B cell (primary cell): ENCODE measurements at regions not wholly inside any gene's neighbourhood (a gene's known extent, or its start where the extent isn't known, plus 50 kb on each side); places are given as distances from the start of the nearest gene placed in this dataset.

Experiments used
- ATAC-seq: fragments of 200-7000 bp; cut with Tn5 transposase; one replicate; pipeline ENCODE4 v1.10.0; 2021; ENCODE audit warnings: low read depth, mild to moderate bottlenecking, moderate number of reproducible peaks, moderate library complexity
- CTCF ChIA-PET: fragments of 350-600 bp; sonication (Branson Sonifier 250); formaldehyde crosslinking; loops from one replicate; lab custom pipeline; 2021; ENCODE audit warnings: antibody characterized with exemption, inconsistent platforms; lab: Charles Lee
- POLR2A ChIA-PET: fragments of 350-600 bp; sonication (Branson Sonifier 250); formaldehyde crosslinking; loops from one replicate; lab custom pipeline; 2021; ENCODE audit warnings: antibody characterized with exemption; lab: Charles Lee
- DNase-seq: peaks from one replicate; pipeline ENCODE4 v3.0.0; 2013
- H2AFZ ChIP-seq: 2 replicates; pipeline ENCODE4 v1.6.1; 2012; ENCODE audit warnings: mild to moderate bottlenecking, low read depth, low read length; ENCODE audit not compliant: insufficient read depth, poor library complexity, severe bottlenecking
- H3K27ac ChIP-seq, 2 donors: 1 replicate in 1 of 2; 2 replicates in 1 of 2; pipeline ENCODE4 v1.5.1; 2012 to 2013; ENCODE audit warnings: low read length in 2 of 2, mild to moderate bottlenecking in 2 of 2, moderate library complexity in 1 of 2
- H3K27me3 ChIP-seq, 4 experiments: fragments of 200-600 bp in 1 of 4; sonication (generic) in 1 of 4; replicated peaks in 1 of 4; 1 replicate in 2 of 4; 2 replicates in 2 of 4; pipeline versions ENCODE4 v1.6.1 to v1.7.0; 2013 to 2016; ENCODE audit warnings: low read length in 3 of 4, mild to moderate bottlenecking in 2 of 4, mixed read lengths in 1 of 4, moderate library complexity in 1 of 4; ENCODE audit not compliant: insufficient read depth in 4 of 4, control insufficient read depth in 3 of 4; ENCODE audit errors: control extremely low read depth in 1 of 4
- H3K36me3 ChIP-seq, 2 experiments: replicated peaks in 1 of 2; 1 replicate in 1 of 2; 2 replicates in 1 of 2; pipeline versions ENCODE4 v1.6.1 to v1.7.1; 2013; ENCODE audit warnings: low read length in 1 of 2; ENCODE audit not compliant: insufficient read depth in 2 of 2, control insufficient read depth in 1 of 2; ENCODE audit errors: control extremely low read depth in 1 of 2, extremely low read depth in 1 of 2
- H3K4me1 ChIP-seq, 2 donors: fragments of 200-600 bp in 1 of 2; sonication (generic) in 1 of 2; 1 replicate in 1 of 2; 2 replicates in 1 of 2; pipeline versions ENCODE4 v1.5.1 to v1.6.1; 2013 to 2017; ENCODE audit warnings: low read length in 2 of 2; ENCODE audit not compliant: control insufficient read depth in 2 of 2, insufficient read depth in 2 of 2
- H3K4me2 ChIP-seq: replicated peaks from 2 replicates; pipeline ENCODE3; 2012; ENCODE audit warnings: mild to moderate bottlenecking, low read depth, low read length; ENCODE audit not compliant: poor library complexity, severe bottlenecking
- H3K4me3 ChIP-seq, 5 experiments: fragments of 200-600 bp in 1 of 5; sonication (generic) in 1 of 5; 1 replicate in 3 of 5; 2 replicates in 2 of 5; pipeline versions ENCODE4 v1.5.1 to v1.7.0; 2011 to 2016; ENCODE audit warnings: low read length in 4 of 5, mild to moderate bottlenecking in 4 of 5, low read depth in 2 of 5, control low read depth in 1 of 5, moderate library complexity in 1 of 5; ENCODE audit not compliant: insufficient read depth in 1 of 5; ENCODE audit errors: control extremely low read depth in 1 of 5, extremely low read depth in 1 of 5
- H3K79me2 ChIP-seq: fragments of 200-600 bp; sonication (generic); one replicate; pipeline ENCODE4 v1.6.0; 2016; ENCODE audit warnings: low read length; ENCODE audit not compliant: control insufficient read depth, insufficient read depth
- H3K9ac ChIP-seq: fragments of 200-600 bp; sonication (generic); 2 replicates; pipeline ENCODE4 v1.6.1; 2017; ENCODE audit warnings: mild to moderate bottlenecking, low read length, moderate library complexity
- H3K9me3 ChIP-seq, 3 donors: one replicate each; pipeline versions ENCODE4 v1.6.1 to v1.7.1; 2013; ENCODE audit warnings: low read length in 2 of 3; ENCODE audit not compliant: control insufficient read depth in 2 of 3, insufficient read depth in 1 of 3; ENCODE audit errors: control extremely low read depth in 1 of 3
- H4K20me1 ChIP-seq: 2 replicates; pipeline ENCODE4 v1.6.0; 2012; ENCODE audit warnings: mild to moderate bottlenecking, low read length; ENCODE audit not compliant: insufficient read depth, control insufficient read depth, poor library complexity, severe bottlenecking
- H3K27ac Mint-ChIP-seq: one replicate; pipeline ENCODE4 v1.8.0; 2021; ENCODE audit warnings: mixed read lengths
- H3K27me3 Mint-ChIP-seq: one replicate; pipeline ENCODE4 v1.8.0; 2021; ENCODE audit warnings: mixed read lengths
- H3K4me1 Mint-ChIP-seq: one replicate; pipeline ENCODE4 v1.8.0; 2021; ENCODE audit warnings: mixed read lengths
- H3K4me3 Mint-ChIP-seq: one replicate; pipeline ENCODE4 v1.8.0; 2021; ENCODE audit warnings: mixed read lengths
- H3K9me3 Mint-ChIP-seq: one replicate; pipeline ENCODE4 v1.8.0; 2022; ENCODE audit warnings: mixed read lengths; ENCODE audit not compliant: insufficient read depth
- CTCF ChIP-seq: fragments of 200-600 bp; IDR thresholded peaks from one replicate; pipeline ENCODE4 v1.8.0; 2022; ENCODE audit warnings: antibody characterized with exemption, mild to moderate bottlenecking
- EZH2 ChIP-seq: IDR thresholded peaks from 2 replicates; pipeline ENCODE4 v1.6.1; 2012; ENCODE audit warnings: borderline replicate concordance, low read depth, mild to moderate bottlenecking, moderate library complexity, low read length; ENCODE audit not compliant: insufficient read depth, poor library complexity, severe bottlenecking
- WGBS: methylation state at CpG from one replicate; pipeline ENCODE4 v1.1.5; 2013; ENCODE audit warnings: missing lambda C conversion rate; ENCODE audit not compliant: insufficient coverage; 5-methylcytosine and 5-hydroxymethylcytosine counted together
- intact Hi-C: fragments of 100-400 bp; cut with micrococcal nuclease; formaldehyde crosslinking; loops from one replicate; pipeline ENCODE4 v1.10.0; 2022

GRCh38 chr20:20782231-20782630, 69.8 kb upstream of the RALGAPA2 start:
- peaks cover 22% of the 10 kb centered on the region for H3K27me3 Mint-ChIP-seq
- peaks cover 0 to 9% (median 4%) of the 10 kb centered on the region in 3 donors for H3K9me3 ChIP-seq
- peaks cover 5% of the 10 kb centered on the region for H3K9me3 Mint-ChIP-seq
- no peaks in the 10 kb centered on the region for H3K79me2 ChIP-seq
- no peaks in the 10 kb centered on the region for H4K20me1 ChIP-seq
- ChIA-PET CTCF (no interaction called here), POLR2A (no interaction called here)
- TF ChIP-seq EZH2 (no peak), CTCF (no peak)
- no peak overlapping the region for H3K27ac ChIP-seq
- H3K36me3 ChIP-seq, result no peaks in the 10 kb centered on the region
- no peak overlapping the region for H3K27ac Mint-ChIP-seq
- H3K9ac ChIP-seq, result no peak overlapping the region
- no peak overlapping the region for H3K4me3 ChIP-seq
- H3K4me1 Mint-ChIP-seq, result peaks cover 5% of the 10 kb centered on the region
- no peak for ATAC-seq
- DNase-seq, result no peak
- no peak overlapping the region for H3K4me3 Mint-ChIP-seq
- H3K27me3 ChIP-seq, result peaks cover 0 to 3% (median 1%) of the 10 kb centered on the region in 4 experiments
- peaks cover 0 to 5% of the 10 kb centered on the region in 2 donors for H3K4me1 ChIP-seq
- intact Hi-C loops, result no loop called here
- WGBS, result 95% methylated on average over 8 of the region's 8 CpGs
- H3K4me2 ChIP-seq, result no peak overlapping the region
- H2AFZ ChIP-seq, result no peak overlapping the region

DNA sequence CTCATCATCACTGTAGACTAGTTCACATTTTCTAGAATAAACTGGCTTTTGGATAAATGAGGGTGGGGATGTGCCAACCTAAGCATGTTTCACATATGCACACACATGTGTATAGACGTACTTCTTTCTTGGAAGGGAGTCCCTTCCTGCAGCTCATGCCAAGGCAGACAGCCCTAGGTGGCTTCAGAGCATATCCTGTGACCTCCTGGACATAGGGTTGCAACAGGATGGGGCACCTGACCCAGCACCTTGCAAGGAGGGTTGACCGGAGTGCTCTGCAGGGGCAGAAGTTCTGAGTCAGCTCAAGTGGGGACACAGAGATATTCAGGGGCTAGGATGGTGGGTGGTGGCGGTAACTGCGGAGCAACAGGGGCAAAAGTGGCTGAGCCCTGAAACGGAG, 68.6 kb upstream of the RALGAPA2 start:
- 100% methylated on average over 5 of the region's 5 CpGs for WGBS
- POLR2A ChIA-PET, result no interaction called here
- Histone ChIP-seq H3K27me3 (peaks cover 0 to 3% (median 3%) of the 10 kb centered on the region in 4 experiments), H4K20me1 (no peaks in the 10 kb centered on the region), H3K36me3 (no peaks in the 10 kb centered on the region), H3K9me3 (peaks cover 0 to 3% (median 0%) of the 10 kb centered on the region in 3 donors), H3K9ac (no peak overlapping the region), H3K4me2 (no peak overlapping the region), H3K4me3 (no peak overlapping the region), H3K4me1 (peaks cover 0 to 5% of the 10 kb centered on the region in 2 donors), H3K79me2 (no peaks in the 10 kb centered on the region), H3K27ac (no peak overlapping the region), H2AFZ (no peak overlapping the region)
- TF ChIP-seq EZH2 (no peak), CTCF (no peak)
- Mint-ChIP-seq H3K4me3 (no peak overlapping the region), H3K27me3 (peaks cover 23% of the 10 kb centered on the region), H3K4me1 (peaks cover 5% of the 10 kb centered on the region), H3K9me3 (no peaks in the 10 kb centered on the region), H3K27ac (no peak overlapping the region)
- intact Hi-C loops, result no loop called here
- ATAC-seq (no peak), DNase-seq (no peak)
- CTCF ChIA-PET, result no interaction called here
